Right lung (tissue), 2 donors: ENCODE measurements at regions not wholly inside any gene's neighbourhood (a gene's known extent, or its start where the extent isn't known, plus 50 kb on each side); places are given as distances from the start of the nearest gene placed in this dataset.
"Not testable (repeated sequence)": the region's sequence is repeated elsewhere in the genome, so short reads cannot be mapped to it uniquely, and the experiment has no call there.

Experiments used
- DNase-seq, 2 donors: peaks; one replicate each; pipeline ENCODE4 v3.0.0-alpha.2; 2013

DNA sequence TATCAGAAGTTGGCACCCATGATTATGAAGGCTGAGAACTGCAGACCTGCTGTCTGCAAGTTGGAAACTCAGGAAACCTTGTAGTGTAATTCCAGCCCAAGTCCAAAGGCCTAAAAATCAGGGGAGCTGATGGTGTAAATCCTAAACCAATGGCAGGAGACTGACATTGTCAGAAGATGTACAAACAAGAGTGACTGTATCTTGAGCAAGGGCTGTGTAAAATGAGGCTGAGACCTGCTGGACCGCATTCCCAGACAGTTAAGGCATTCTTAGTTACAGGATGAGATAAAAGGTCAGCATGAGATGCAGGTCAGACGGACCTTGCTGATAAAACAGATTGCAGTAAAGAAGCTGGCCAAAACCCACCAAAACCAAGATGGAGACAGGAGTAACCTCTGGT is 147.7 kb downstream of the COG6 start:
- no peak for DNase-seq

DNA sequence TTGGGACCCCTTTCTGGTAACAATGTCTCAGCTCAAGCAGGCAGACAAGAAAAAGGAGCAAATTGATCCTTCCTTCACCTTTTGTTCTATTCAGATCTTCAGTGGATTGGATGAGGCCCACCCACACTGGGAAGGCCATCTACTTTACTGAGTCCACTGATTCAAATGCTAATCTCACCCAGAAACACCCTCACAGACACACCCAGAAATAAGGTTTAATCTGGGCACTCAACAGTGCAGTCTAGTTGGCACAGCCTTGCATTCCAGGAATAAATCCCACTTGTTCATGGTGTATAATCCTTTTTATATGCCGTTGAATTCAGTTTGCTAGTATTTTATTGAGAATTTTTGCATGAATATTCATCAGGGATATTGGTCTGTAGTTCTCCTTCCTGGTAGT is 148.4 kb downstream of the COG6 start:
- DNase-seq: no peak

- no peak for DNase-seq
Observed at GRCh38 chr13:39804332-39805210, 149.1 kb downstream of the COG6 start.

- DNase-seq: no peak
Observed at GRCh38 chr13:39809466-39809865, 154.0 kb downstream of the COG6 start.

- no peak for DNase-seq
Observed at GRCh38 chr13:39810091-39810877, 154.8 kb downstream of the COG6 start.

GRCh38 chr13:39811051-39811450 is 155.6 kb downstream of the COG6 start:
- no peak for DNase-seq

DNA sequence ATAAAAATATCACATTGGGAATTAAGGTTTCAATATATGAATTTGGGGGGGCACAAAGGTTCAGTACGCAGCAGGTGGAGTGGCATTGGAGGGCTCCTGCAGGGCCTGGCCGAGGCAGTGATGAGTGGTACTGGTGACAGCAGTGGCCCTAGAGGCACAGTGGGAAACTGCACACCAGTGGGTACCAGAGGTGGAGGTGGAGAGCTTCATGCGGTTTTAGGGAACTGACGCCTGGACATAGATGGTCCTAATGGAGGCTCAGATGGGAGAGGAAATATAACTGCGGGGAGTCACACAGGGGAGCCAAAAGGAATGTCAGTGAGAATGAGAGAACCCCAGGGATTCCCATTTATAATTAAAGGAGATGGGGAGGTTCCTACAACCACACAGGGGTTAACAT is 156.2 kb downstream of the COG6 start:
- DNase-seq: no peak

DNA sequence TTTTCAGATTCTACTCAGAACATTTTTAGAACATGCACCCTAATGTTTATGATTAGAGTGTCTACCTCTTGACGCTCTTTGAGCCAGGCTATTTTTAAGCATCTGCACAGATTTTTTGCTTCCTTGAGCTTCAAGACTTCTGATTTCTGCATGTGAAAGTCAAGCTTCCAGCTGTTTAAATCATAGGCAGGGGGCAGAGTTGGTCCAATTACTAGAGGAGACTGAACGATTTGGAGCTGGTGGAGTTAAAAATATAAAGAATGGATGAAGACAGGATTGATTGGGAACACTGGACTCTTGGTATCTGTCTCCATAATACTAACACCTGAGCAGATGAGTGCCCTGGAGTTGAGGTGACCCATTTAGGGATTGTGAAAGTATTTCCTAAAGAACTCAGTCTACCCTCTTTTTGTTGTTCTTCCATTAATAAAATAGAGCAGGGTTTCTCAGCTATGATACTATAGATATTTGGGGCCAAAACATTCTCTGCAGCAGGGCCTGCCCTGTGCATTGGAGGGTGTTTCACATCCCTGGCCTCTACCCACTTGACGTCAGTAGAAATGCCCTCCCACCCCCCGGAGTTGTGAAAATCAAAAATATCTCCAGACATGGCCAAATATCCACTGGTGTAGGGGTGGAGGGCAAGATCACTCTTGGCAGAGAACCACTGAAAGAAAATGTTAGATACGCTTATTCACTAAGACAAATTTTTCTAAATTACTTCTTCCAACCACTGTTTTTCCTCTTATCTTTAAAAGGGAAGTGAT is 160.1 kb downstream of the COG6 start:
- DNase-seq: peak in 1 of 2 donors; percentile 5

GRCh38 chr13:39816936-39817335 is 161.5 kb downstream of the COG6 start:
- DNase-seq: no peak

GRCh38 chr13:39818953-39819352 is 163.5 kb downstream of the COG6 start:
- DNase-seq: peak in 1 of 2 donors; percentile 1

DNA sequence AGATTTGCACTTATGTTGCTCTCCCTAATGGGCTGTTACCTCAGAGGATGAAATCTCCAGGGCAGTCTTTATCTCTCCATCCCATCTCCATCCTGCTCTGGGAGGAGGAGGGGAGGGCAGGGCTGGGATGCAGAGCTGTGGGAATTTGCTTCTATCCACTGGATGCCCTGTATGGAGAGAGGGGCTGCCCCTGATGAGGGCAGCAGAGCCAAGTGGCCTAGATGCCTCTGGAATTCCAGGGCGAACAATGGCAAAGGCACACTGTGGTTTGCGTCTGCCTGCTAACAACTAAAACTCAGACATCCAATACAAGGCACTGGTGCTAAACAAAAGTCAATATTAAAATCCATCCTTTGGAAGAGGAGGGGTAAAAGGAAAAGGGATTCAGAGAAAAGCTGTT is 165.1 kb downstream of the COG6 start:
- DNase-seq: no peak

DNA sequence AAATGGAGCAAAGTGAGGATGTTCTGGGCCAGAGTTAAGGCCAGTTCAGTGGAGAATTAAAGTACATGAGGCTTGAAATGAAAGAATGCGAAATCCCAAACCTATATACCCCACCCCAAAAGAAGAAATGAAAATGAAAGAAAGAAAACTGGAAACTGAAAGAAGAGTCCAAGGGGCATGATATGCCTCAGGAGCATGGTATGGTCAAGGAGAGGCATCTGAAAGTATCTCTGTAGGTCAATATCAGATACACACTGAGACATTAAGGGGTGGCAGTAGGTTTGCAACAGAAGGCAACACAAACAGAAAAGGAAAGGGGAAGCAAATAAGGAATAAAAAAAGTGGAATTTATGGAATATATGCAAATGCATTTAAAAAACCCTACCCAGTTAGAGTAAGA is 166.5 kb downstream of the COG6 start:
- DNase-seq: no peak

DNA sequence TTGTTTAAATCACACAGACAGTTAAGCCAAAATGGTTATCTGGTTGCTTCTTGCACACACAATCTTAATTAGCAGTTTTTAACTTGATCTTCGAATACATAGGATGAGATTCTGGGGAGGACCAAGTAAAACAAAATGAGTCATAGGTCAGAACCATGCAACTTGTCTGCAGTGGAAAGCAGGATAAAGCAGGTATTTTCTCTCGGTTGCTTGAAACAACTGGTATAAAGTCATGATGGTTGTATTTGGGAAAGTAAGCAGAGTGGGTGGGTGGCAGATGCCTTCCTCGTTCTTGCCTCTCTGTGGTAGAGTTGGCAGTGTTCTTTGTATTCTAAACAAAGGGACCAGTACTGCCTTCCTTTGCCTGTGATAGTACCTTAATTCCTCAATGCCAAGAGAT is 167.0 kb downstream of the COG6 start:
- no peak for DNase-seq

GRCh38 chr13:39823063-39823713 is 167.7 kb downstream of the COG6 start:
- DNase-seq: no peak

- no peak for DNase-seq
Observed at GRCh38 chr13:39825886-39826285, 170.4 kb downstream of the COG6 start.

DNA sequence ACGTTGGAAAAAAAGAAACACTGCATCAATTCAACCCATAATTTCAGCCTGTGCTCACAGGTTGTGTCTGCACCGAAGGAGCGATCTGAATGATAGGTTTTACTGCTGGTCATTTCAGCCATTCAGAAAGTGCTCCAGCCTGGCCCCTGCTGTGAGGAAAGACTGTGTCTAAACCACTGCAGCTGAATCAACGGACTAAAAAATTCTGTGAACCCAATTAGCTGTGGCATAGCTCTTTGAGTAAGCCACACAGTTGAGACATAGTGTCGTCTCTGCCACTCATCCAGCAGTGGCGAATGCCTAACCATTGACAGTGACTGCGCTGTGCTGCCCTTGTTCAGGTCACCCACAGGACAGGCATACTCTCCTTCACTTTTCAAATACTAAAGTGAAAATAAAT is 179.8 kb downstream of the COG6 start:
- no peak for DNase-seq

DNA sequence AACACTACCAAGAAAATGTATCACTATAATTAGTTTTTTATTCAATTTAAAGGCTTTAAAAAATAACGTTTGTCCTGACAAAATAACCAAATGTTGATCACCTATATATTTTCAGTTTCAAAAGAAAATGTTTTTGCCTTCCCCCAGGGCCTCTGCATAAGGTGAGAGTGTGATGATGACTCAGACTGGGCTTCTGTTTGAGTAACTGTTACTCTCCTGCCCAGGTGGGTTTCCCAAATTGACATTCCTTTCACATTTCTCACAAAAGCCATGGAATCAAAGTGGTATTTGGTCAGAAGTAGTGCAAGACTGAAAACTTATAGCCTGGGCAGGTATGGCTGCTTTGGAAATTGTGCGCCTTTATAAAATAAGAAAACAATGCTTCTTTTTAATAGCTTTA is 180.6 kb downstream of the COG6 start:
- no peak for DNase-seq

- DNase-seq: not testable (repeated sequence)
Observed at GRCh38 chr13:39837866-39838265, 182.4 kb downstream of the COG6 start.

GRCh38 chr13:39840201-39840600 is 184.7 kb downstream of the COG6 start:
- no peak for DNase-seq

GRCh38 chr13:39847336-39847735 is 191.9 kb downstream of the COG6 start:
- DNase-seq: no peak

DNA sequence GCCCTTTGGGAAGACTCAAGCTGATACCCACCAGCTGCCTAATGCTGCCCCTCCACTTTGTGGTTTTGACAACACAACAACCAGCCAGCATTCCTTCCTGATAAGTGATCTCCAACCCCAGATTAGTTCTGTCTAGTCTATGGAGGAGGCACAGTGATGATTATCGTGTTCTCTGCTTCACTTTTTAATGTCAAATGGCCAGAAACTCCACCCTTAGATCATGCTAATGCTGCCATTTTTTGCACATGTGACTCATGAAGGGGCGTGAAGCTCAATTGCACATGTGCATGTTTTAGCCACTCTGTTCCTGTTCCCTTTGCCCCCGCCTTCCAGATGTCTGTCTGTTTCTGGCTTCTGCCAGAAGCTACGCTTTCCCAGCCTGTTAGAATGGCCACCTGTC is 199.8 kb downstream of the COG6 start:
- no peak for DNase-seq

DNA sequence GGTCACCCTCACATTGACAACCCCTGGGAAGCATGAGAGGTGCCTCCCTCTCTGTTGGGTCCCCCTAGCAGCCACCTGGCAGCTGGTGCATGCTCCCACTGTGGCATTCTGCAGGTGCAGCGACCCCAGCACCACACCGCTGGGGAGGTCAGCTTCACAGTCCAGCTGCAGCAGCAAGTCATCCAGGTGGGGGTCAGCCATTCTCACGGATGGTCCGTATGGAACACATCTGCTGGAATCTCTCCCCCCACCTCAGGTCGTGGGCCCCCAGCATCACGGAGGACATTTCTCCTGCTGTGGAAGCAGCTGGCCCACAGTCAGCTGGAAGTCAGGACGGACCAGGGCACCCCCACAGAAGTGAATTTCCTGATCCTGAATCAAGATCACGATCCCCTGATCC is 201.3 kb downstream of the COG6 start:
- DNase-seq: no peak
